ENCODE measurements at regions not wholly inside any gene's neighbourhood (a gene's known extent, or its start where the extent isn't known, plus 50 kb on each side); places are given as distances from the start of the nearest gene placed in this dataset.

GRCh38 chr1:8091691-8092090, 65.6 kb upstream of the ERRFI1 start:
- DNase-seq (ENCODE audit: low read depth in 2 of 2, low spot score in 1 of 2), result no peak

- DNase-seq (ENCODE audit: low read depth in 2 of 2, low spot score in 1 of 2), result no peak
These were observed 64.2 kb upstream of the ERRFI1 start for GRCh38 chr1:8090241-8090702.

GRCh38 chr1:8089535-8090228, 63.6 kb upstream of the ERRFI1 start:
- DNase-seq (ENCODE audit: low read depth in 2 of 2, low spot score in 1 of 2), result no peak

GRCh38 chr1:8086055-8086454, 59.9 kb upstream of the ERRFI1 start:
- no peak for DNase-seq (ENCODE audit: low read depth in 2 of 2, low spot score in 1 of 2)

- no peak for DNase-seq (ENCODE audit: low read depth in 2 of 2, low spot score in 1 of 2)
These were observed 58.8 kb upstream of the ERRFI1 start for GRCh38 chr1:8084913-8085312.

GRCh38 chr1:8083739-8084484, 57.8 kb upstream of the ERRFI1 start:
- DNase-seq (ENCODE audit: low read depth in 2 of 2, low spot score in 1 of 2), result no peak

- DNase-seq (ENCODE audit: low read depth in 2 of 2, low spot score in 1 of 2), result no peak
These were observed 56.8 kb upstream of the ERRFI1 start for GRCh38 chr1:8082945-8083344.

- no peak for DNase-seq (ENCODE audit: low read depth in 2 of 2, low spot score in 1 of 2)
These were observed 52.1 kb upstream of the ERRFI1 start for GRCh38 chr1:8078176-8078671.

GRCh38 chr1:8077602-8078001, 51.5 kb upstream of the ERRFI1 start:
- DNase-seq (ENCODE audit: low read depth in 2 of 2, low spot score in 1 of 2), result no peak

GRCh38 chr1:8077120-8077573, 51.0 kb upstream of the ERRFI1 start:
- no peak for DNase-seq (ENCODE audit: low read depth in 2 of 2, low spot score in 1 of 2)

GRCh38 chr1:8076176-8076575, 50.1 kb upstream of the ERRFI1 start:
- DNase-seq (ENCODE audit: low read depth in 2 of 2, low spot score in 1 of 2), result no peak

Measured in stimulated activated CD8-positive, alpha-beta memory T cell treated with anti-CD3 and anti-CD28 coated beads, Interleukin-4, amount 100 ng/mL, for 4 hours (primary cell).